ENCODE measurements at regions not wholly inside any gene's neighbourhood (a gene's known extent, or its start where the extent isn't known, plus 50 kb on each side); places are given as distances from the start of the nearest gene placed in this dataset.

DNA sequence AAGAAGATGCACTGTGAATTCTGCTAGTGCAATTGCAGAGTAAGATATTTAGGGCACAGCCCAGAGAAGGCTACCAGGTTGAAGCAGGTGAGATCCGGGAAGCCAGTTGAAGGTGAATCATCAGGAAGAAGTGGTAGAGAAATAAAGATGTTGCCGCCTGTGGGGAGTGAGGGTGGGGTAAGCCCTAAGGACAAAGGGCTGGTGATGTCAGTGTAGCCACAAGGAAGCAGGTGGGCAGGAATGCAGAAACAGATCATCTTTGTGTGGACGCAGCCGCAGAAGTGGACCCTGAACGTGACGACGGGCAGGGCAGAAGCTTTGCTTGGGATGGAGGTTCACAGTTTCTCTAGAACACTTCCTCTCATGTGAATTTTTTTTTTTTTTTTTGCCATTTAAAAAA lies 164.2 kb downstream of the ACTL7B start:
- Histone ChIP-seq H3K27me3 (no peaks in the 10 kb centered on the region), H3K4me3 (no peak overlapping the region), H3K9me3 (ENCODE audit: low read depth) (no peaks in the 10 kb centered on the region), H3K4me1 (ENCODE audit: low read depth) (no peaks in the 10 kb centered on the region), H3K36me3 (no peaks in the 10 kb centered on the region), H3K27ac (no peak overlapping the region)
- DNase-seq (ENCODE audit: low read depth in 1 of 2, low spot score in 1 of 2): no peak
- TF ChIP-seq, protein P1, sequence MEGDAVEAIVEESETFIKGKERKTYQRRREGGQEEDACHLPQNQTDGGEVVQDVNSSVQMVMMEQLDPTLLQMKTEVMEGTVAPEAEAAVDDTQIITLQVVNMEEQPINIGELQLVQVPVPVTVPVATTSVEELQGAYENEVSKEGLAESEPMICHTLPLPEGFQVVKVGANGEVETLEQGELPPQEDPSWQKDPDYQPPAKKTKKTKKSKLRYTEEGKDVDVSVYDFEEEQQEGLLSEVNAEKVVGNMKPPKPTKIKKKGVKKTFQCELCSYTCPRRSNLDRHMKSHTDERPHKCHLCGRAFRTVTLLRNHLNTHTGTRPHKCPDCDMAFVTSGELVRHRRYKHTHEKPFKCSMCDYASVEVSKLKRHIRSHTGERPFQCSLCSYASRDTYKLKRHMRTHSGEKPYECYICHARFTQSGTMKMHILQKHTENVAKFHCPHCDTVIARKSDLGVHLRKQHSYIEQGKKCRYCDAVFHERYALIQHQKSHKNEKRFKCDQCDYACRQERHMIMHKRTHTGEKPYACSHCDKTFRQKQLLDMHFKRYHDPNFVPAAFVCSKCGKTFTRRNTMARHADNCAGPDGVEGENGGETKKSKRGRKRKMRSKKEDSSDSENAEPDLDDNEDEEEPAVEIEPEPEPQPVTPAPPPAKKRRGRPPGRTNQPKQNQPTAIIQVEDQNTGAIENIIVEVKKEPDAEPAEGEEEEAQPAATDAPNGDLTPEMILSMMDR (IDR thresholded peaks at IDR 0.05; ENCODE audit: low read depth, low read length): no peak

DNA sequence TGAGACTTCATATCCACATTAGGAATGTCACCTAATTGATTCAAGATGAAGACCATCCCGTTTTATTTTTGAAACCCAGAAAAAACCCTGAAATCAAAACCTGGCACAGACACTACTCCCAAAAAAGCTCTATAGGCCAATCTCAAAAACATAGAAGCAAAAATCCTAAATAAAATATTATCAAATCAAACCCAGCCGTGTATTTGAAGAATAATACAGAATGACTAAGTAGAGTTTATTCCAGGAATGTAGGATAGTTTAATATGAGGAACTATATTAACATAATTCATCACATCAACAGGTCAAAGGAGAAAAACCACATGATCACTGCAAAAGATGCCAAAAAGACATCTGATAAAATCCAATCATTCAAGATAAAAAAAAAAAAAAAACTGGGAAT lies 167.1 kb downstream of the ACTL7B start:
- no peak overlapping the region for H3K27ac ChIP-seq
- DNase-seq (ENCODE audit: low read depth in 1 of 2, low spot score in 1 of 2): no peak
- no peaks in the 10 kb centered on the region for H3K9me3 ChIP-seq (ENCODE audit: low read depth)
- H3K4me3 ChIP-seq: no peak overlapping the region
- H3K27me3 ChIP-seq: no peaks in the 10 kb centered on the region
- TF ChIP-seq, protein P1 (IDR thresholded peaks at IDR 0.05; ENCODE audit: low read depth, low read length): no peak
- no peaks in the 10 kb centered on the region for H3K4me1 ChIP-seq (ENCODE audit: low read depth)
- H3K36me3 ChIP-seq: no peaks in the 10 kb centered on the region

DNA sequence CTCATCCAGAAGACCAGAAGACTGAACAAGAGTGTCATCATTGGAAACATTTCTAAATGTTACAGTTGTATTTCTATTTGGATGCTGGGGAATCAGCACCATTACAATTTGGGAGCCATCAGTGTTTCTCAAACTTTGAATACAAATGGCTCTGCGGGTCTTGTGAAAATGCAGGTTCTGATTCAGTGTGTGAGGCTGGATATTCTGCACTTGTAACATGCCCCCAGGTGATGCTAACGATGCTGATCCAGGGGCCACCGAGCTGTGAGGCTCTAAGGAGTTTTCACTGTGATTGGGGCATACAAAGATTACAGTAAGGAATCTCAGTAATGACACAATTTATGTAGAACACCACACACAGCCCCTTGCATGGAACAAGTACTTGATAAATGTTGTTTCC lies 167.7 kb downstream of the ACTL7B start:
- Histone ChIP-seq H3K4me3 (no peak overlapping the region), H3K4me1 (ENCODE audit: low read depth) (no peaks in the 10 kb centered on the region), H3K9me3 (ENCODE audit: low read depth) (no peaks in the 10 kb centered on the region), H3K27me3 (no peaks in the 10 kb centered on the region), H3K36me3 (no peaks in the 10 kb centered on the region), H3K27ac (no peak overlapping the region)
- DNase-seq (ENCODE audit: low read depth in 1 of 2, low spot score in 1 of 2): no peak
- TF ChIP-seq, protein P1 (IDR thresholded peaks at IDR 0.05; ENCODE audit: low read depth, low read length): no peak

DNA sequence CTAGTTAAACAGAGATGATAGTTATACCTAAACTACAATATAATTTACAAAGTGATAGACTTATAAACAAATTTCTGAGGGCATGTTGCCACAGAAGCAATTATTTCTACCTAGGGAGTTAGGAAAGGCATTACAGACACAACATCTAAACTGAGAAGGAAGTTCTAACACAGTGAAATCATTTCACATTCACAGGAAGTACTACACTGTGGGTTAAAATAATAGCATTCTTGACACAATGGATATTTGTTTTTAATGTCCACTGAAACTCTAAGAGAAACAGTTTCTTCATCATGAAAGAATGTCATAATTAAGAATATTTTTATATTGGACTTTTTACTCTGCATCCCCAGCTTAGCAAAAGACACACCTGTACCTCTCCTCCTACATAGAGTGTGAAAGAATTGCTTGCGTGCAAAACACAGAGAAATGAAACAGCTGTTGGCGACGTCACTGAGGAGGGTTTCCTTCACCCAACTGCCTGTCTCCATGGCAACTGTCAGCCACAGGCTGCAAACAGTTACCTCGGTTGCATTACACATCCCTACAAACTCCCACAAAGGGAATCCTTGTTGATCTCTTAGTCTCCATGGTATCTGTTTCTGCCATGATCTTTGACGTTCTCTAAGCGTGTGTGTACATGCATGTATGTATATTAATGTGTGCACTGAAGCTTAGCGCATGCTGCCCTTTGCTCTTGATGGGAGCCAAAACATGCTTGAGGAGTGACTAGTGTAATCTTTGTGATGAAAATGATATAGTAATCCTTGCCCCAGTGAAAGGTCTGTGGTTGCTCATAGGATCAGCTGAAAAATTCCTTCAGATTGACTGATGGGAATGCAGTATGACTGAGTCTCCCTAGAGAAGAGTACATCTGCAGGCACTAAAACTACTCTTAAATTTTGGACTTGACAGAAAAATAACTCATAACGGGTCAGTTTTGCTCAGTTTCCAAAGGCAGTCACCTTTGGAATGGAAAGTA lies 168.5 kb downstream of the ACTL7B start:
- no peak overlapping the region for H3K27ac ChIP-seq
- DNase-seq (ENCODE audit: low read depth in 1 of 2, low spot score in 1 of 2): peak in 1 of 2 donors; percentile 71

GRCh38 chr9:108684288-108685025 lies 171.3 kb downstream of the ACTL7B start:
- DNase-seq (ENCODE audit: low read depth in 1 of 2, low spot score in 1 of 2): no peak
- Histone ChIP-seq H3K4me3 (no peak overlapping the region), H3K4me1 (ENCODE audit: low read depth) (no peaks in the 10 kb centered on the region), H3K36me3 (no peaks in the 10 kb centered on the region), H3K27me3 (no peaks in the 10 kb centered on the region), H3K9me3 (ENCODE audit: low read depth) (no peaks in the 10 kb centered on the region), H3K27ac (no peak overlapping the region)
- TF ChIP-seq, protein P1 (IDR thresholded peaks at IDR 0.05; ENCODE audit: low read depth, low read length): no peak

More for the DNA sequence above, 168.5 kb downstream of the ACTL7B start:
- TF ChIP-seq, protein P1 (IDR thresholded peaks at IDR 0.05; ENCODE audit: low read depth, low read length): no peak
- Histone ChIP-seq H3K9me3 (ENCODE audit: low read depth) (no peaks in the 10 kb centered on the region), H3K4me3 (no peak overlapping the region), H3K27me3 (no peaks in the 10 kb centered on the region), H3K36me3 (no peaks in the 10 kb centered on the region), H3K4me1 (ENCODE audit: low read depth) (no peaks in the 10 kb centered on the region)
